Thyroid gland (tissue), 4 donors: ENCODE measurements at regions not wholly inside any gene's neighbourhood (a gene's known extent, or its start where the extent isn't known, plus 50 kb on each side); places are given as distances from the start of the nearest gene placed in this dataset.

Experiments used
- DNase-seq, 2 donors: peaks; one replicate each; pipeline ENCODE4 v3.0.0-alpha.2; 2019
- H3K27ac ChIP-seq, 3 donors: fragments of 200-600 bp; sonication (generic); 1 replicate in 2 of 3; 2 replicates in 1 of 3; pipeline ENCODE4 v1.5.1; 2016 to 2019; ENCODE audit warnings: mild to moderate bottlenecking in 1 of 3, moderate library complexity in 1 of 3
- H3K27me3 ChIP-seq: fragments of 200-600 bp; sonication (generic); one replicate; pipeline ENCODE4 v1.5.1; 2019
- H3K36me3 ChIP-seq, 2 donors: fragments of 200-600 bp; sonication (generic); one replicate each; pipeline ENCODE4 v1.5.1; 2016 to 2019
- H3K4me1 ChIP-seq, 2 donors: fragments of 200-600 bp; sonication (generic); one replicate each; pipeline ENCODE4 v1.5.1; 2017 to 2019
- H3K4me3 ChIP-seq, 3 donors: fragments of 200-600 bp; sonication (generic); replicated peaks in 1 of 3; 1 replicate in 2 of 3; 2 replicates in 1 of 3; pipeline ENCODE4 v1.5.1; 2016; ENCODE audit warnings: mild to moderate bottlenecking in 1 of 3
- H3K9me3 ChIP-seq: fragments of 200-600 bp; sonication (generic); one replicate; pipeline ENCODE4 v1.5.1; 2017
- CTCF ChIP-seq, 6 experiments: fragments of 200-600 bp in 3 of 6; fragments of 450-650 bp in 3 of 6; sonication (generic) in 3 of 6; IDR thresholded peaks; one replicate each; pipeline ENCODE4 v1.5.1; 2016 to 2019; ENCODE audit warnings: antibody characterized with exemption in 6 of 6, mild to moderate bottlenecking in 2 of 6, inconsistent platforms in 1 of 6, moderate library complexity in 1 of 6
- POLR2A ChIP-seq, 2 donors: fragments of 450-650 bp; IDR thresholded peaks; one replicate each; pipeline ENCODE4 v1.6.1; 2017; ENCODE audit warnings: antibody characterized with exemption in 2 of 2, mild to moderate bottlenecking in 2 of 2, moderate library complexity in 1 of 2
- WGBS, 2 donors: methylation state at CpG; one replicate each; pipeline ENCODE4 v1.1.5; 2017; 5-methylcytosine and 5-hydroxymethylcytosine counted together
- intact Hi-C: fragments of 100-400 bp; cut with DNase I; formaldehyde crosslinking; loops from one replicate; pipeline ENCODE4 v1.15.1; 2023

- Histone ChIP-seq H3K27ac (no peak overlapping the region), H3K36me3 (no peaks in the 10 kb centered on the region), H3K4me3 (no peak overlapping the region), H3K27me3 (no peaks in the 10 kb centered on the region), H3K9me3 (no peaks in the 10 kb centered on the region), H3K4me1 (no peaks in the 10 kb centered on the region)
- no peak for TF ChIP-seq CTCF (IDR thresholded peaks at IDR 0.05)
- TF ChIP-seq POLR2A (IDR thresholded peaks at IDR 0.05): no peak
- WGBS, 2 donors: 96 to 100% methylated on average over 1 of the region's 1 CpG
- DNase-seq: no peak
- intact Hi-C loops: no loop called here
Observed at GRCh38 chr4:119721878-119722277, 93.3 kb upstream of the PDE5A start.

GRCh38 chr4:119715490-119716445, 87.2 kb upstream of the PDE5A start:
- 83 to 87% methylated on average over 4 of the region's 4 CpGs for WGBS, 2 donors

GRCh38 chr4:119709418-119709817, 80.8 kb upstream of the PDE5A start:
- no peaks in the 10 kb centered on the region for H3K9me3 ChIP-seq
- intact Hi-C loops: no loop called here
- H3K4me3 ChIP-seq: no peak overlapping the region
- TF ChIP-seq POLR2A (IDR thresholded peaks at IDR 0.05) (no peak), CTCF (IDR thresholded peaks at IDR 0.05) (no peak)
- H3K4me1 ChIP-seq: no peaks in the 10 kb centered on the region
- no peak overlapping the region for H3K27ac ChIP-seq
- no peak for DNase-seq
- no peaks in the 10 kb centered on the region for H3K27me3 ChIP-seq
- WGBS, 2 donors: 87 to 91% methylated on average over 2 of the region's 2 CpGs
- no peaks in the 10 kb centered on the region for H3K36me3 ChIP-seq

More at GRCh38 chr4:119715490-119716445, 87.2 kb upstream of the PDE5A start:
- intact Hi-C loops: no loop called here
- H3K4me3 ChIP-seq: no peak overlapping the region
- H3K4me1 ChIP-seq: no peaks in the 10 kb centered on the region
- no peaks in the 10 kb centered on the region for H3K9me3 ChIP-seq
- TF ChIP-seq POLR2A (IDR thresholded peaks at IDR 0.05): no peak
- TF ChIP-seq CTCF (IDR thresholded peaks at IDR 0.05): no peak
- H3K27me3 ChIP-seq: no peaks in the 10 kb centered on the region
- no peak overlapping the region for H3K27ac ChIP-seq
- DNase-seq: no peak
- no peaks in the 10 kb centered on the region for H3K36me3 ChIP-seq

GRCh38 chr4:119707336-119707735, 78.7 kb upstream of the PDE5A start:
- Histone ChIP-seq H3K4me1 (no peaks in the 10 kb centered on the region), H3K36me3 (no peaks in the 10 kb centered on the region), H3K27me3 (no peaks in the 10 kb centered on the region), H3K4me3 (no peak overlapping the region), H3K27ac (no peak overlapping the region), H3K9me3 (no peaks in the 10 kb centered on the region)
- TF ChIP-seq POLR2A (IDR thresholded peaks at IDR 0.05): no peak
- TF ChIP-seq CTCF (IDR thresholded peaks at IDR 0.05): no peak
- 90 to 94% methylated on average over 3 of the region's 3 CpGs for WGBS, 2 donors
- intact Hi-C loops: no loop called here
- DNase-seq: no peak

GRCh38 chr4:119706804-119707203, 78.2 kb upstream of the PDE5A start:
- TF ChIP-seq CTCF (IDR thresholded peaks at IDR 0.05) (no peak), POLR2A (IDR thresholded peaks at IDR 0.05) (no peak)
- no peak for DNase-seq
- intact Hi-C loops: no loop called here
- no peaks in the 10 kb centered on the region for H3K9me3 ChIP-seq
- no peaks in the 10 kb centered on the region for H3K36me3 ChIP-seq
- no peak overlapping the region for H3K4me3 ChIP-seq
- H3K4me1 ChIP-seq: no peaks in the 10 kb centered on the region
- H3K27me3 ChIP-seq: no peaks in the 10 kb centered on the region
- no peak overlapping the region for H3K27ac ChIP-seq
